ENCODE measurements at regions not wholly inside any gene's neighbourhood (a gene's known extent, or its start where the extent isn't known, plus 50 kb on each side); places are given as distances from the start of the nearest gene placed in this dataset.

DNA sequence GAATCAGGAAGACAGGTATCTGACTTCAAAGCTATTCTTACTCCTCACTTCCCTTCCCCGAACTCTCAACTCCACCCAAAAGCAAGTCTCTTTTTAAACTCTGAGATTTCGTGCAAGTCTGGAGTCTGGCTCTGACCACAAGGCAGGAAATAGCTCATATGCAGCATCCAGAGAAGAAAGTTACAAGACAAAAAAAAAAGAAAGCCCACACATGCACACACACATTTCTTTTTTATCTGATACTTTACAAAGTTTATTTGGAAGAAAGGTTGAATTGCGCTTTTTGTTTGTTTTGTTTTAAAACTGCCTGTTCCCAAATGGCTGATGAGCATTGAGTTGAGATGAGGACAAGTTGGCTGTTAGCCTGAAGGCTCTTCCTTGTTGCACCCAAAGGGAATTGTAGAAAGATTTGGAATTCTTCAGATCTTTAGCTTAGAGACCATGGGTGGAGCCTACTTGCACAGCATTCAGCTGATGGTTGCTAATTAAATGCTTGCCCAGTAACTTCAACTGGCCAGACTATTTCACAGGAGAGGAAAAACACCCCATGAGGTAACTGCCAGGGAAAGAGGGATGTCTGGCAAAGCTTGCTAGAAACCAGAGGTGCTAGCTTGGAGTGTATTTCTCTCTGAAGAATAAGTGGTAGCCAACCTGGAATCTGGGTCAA, 490.3 kb downstream of the TTLL7 start:
- TF ChIP-seq, protein P1, sequence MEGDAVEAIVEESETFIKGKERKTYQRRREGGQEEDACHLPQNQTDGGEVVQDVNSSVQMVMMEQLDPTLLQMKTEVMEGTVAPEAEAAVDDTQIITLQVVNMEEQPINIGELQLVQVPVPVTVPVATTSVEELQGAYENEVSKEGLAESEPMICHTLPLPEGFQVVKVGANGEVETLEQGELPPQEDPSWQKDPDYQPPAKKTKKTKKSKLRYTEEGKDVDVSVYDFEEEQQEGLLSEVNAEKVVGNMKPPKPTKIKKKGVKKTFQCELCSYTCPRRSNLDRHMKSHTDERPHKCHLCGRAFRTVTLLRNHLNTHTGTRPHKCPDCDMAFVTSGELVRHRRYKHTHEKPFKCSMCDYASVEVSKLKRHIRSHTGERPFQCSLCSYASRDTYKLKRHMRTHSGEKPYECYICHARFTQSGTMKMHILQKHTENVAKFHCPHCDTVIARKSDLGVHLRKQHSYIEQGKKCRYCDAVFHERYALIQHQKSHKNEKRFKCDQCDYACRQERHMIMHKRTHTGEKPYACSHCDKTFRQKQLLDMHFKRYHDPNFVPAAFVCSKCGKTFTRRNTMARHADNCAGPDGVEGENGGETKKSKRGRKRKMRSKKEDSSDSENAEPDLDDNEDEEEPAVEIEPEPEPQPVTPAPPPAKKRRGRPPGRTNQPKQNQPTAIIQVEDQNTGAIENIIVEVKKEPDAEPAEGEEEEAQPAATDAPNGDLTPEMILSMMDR (IDR thresholded peaks at IDR 0.05) = no peak
- TF ChIP-seq POLR2A (IDR thresholded peaks at IDR 0.05) = no peak

Measured in Peyer's patch (tissue), 4 donors.